ENCODE measurements at regions not wholly inside any gene's neighbourhood (a gene's known extent, or its start where the extent isn't known, plus 50 kb on each side); places are given as distances from the start of the nearest gene placed in this dataset.

GRCh38 chr11:69378303-69379141 is 84.6 kb downstream of the MYEOV start:
- H3K36me3 Mint-ChIP-seq (ENCODE audit: low read depth): no peaks in the 10 kb centered on the region
- WGBS, 2 experiments (ENCODE audit: insufficient coverage in 1 of 2, insufficient read length in 1 of 2): 90 to 93% methylated on average over 20 to 29 of the region's 29 CpGs
- DNase-seq: no peak
- no peaks in the 10 kb centered on the region for H3K27me3 Mint-ChIP-seq (ENCODE audit: insufficient read depth)
- no peaks in the 10 kb centered on the region for H3K4me1 ChIP-seq (ENCODE audit: control insufficient read depth, insufficient read depth, low read length)
- H3K9ac ChIP-seq (ENCODE audit: extremely low read depth, low read length, poor library complexity, severe bottlenecking): no peak overlapping the region
- no peak overlapping the region for H3K27ac ChIP-seq (ENCODE audit: low read depth, low read length)
- no peak overlapping the region for H3K4me3 Mint-ChIP-seq
- H3K4me1 Mint-ChIP-seq: no peaks in the 10 kb centered on the region
- no peaks in the 10 kb centered on the region for H3K9me3 ChIP-seq (ENCODE audit: control insufficient read depth, low read length)
- no peak for TF ChIP-seq CTCF (conservative IDR thresholded peaks at IDR 0.05)
- no peak overlapping the region for H3K27ac Mint-ChIP-seq
- no peaks in the 10 kb centered on the region for H3K9me3 Mint-ChIP-seq
- H3K27me3 ChIP-seq (ENCODE audit: control insufficient read depth, insufficient read depth, low read length, poor library complexity, severe bottlenecking): no peaks in the 10 kb centered on the region
- H3K36me3 ChIP-seq (ENCODE audit: control insufficient read depth, insufficient read depth, low read length): no peaks in the 10 kb centered on the region
- no peak overlapping the region for H3K4me3 ChIP-seq (ENCODE audit: low read length)

DNA sequence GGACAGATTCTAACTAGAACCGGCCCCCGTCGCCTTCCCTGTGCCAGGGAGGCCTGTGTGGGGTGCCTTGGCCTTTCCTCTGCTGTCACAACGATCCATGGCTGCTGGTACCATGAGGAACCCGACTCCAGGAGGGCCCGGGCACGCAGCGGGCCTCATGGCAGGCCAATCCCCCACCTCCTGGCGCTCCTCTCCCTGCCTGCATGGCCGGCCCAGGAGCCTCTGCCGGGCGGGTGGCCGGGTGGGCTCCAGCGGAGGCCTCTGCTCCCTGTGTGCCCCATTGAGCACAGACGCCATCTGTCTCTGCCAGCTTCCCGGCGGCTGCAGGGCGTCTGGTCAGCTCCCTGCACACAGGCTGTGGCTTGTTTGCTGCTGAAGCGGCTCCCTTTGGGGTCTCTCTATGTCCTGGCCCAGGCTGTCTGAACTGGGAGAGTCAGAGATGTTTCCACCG is 86.5 kb downstream of the MYEOV start:
- no peak for DNase-seq
- H3K27ac ChIP-seq (ENCODE audit: low read depth, low read length): peak overlapping the region; percentile 68
- Mint-ChIP-seq H3K27ac (no peak overlapping the region), H3K27me3 (ENCODE audit: insufficient read depth) (no peaks in the 10 kb centered on the region), H3K4me1 (no peaks in the 10 kb centered on the region), H3K9me3 (no peaks in the 10 kb centered on the region), H3K4me3 (no peak overlapping the region), H3K36me3 (ENCODE audit: low read depth) (no peaks in the 10 kb centered on the region)
- WGBS, 2 experiments (ENCODE audit: insufficient coverage in 1 of 2, insufficient read length in 1 of 2): 86 to 96% methylated on average over 5 to 20 of the region's 20 CpGs
- H3K36me3 ChIP-seq (ENCODE audit: control insufficient read depth, insufficient read depth, low read length): no peaks in the 10 kb centered on the region
- H3K4me1 ChIP-seq (ENCODE audit: control insufficient read depth, insufficient read depth, low read length): no peaks in the 10 kb centered on the region
- no peaks in the 10 kb centered on the region for H3K27me3 ChIP-seq (ENCODE audit: control insufficient read depth, insufficient read depth, low read length, poor library complexity, severe bottlenecking)
- no peak for TF ChIP-seq CTCF (conservative IDR thresholded peaks at IDR 0.05)
- no peaks in the 10 kb centered on the region for H3K9me3 ChIP-seq (ENCODE audit: control insufficient read depth, low read length)
- H3K9ac ChIP-seq (ENCODE audit: extremely low read depth, low read length, poor library complexity, severe bottlenecking): no peak overlapping the region
- no peak overlapping the region for H3K4me3 ChIP-seq (ENCODE audit: low read length)

DNA sequence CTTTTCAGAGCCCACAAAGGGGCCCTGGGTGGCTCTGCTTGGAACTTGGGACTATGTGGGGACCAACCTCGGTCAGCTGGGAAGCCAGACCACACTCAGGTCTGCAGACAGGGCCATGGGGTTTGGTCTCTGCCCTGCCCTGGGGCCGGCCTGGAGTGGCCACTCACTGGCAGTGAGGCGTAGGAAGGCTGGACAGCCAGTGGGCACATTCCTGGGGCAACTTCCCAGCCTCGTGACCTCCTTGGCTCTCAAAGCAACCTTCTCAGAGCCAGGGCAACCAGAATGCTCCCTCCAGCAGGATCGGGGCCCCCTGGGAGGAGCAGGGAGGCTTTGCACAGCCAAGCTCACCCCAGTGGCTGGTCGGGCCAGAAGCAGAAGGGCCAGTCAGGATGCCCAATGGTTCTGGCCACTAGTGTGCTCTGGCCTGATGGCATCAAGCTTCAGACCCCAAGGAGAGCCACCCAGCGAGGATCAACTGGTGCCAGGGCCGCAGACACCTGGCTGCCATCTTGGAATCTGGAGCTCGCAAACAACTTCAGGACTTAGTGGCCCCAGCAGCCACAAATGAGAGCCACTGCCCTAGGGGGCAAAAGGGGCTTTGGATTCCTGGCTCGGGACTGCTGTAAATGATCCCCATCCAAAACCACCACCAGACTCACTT is 87.1 kb downstream of the MYEOV start:
- no peak for TF ChIP-seq CTCF (conservative IDR thresholded peaks at IDR 0.05)
- DNase-seq: peak; percentile 30
- Histone ChIP-seq H3K4me3 (ENCODE audit: low read length) (no peak overlapping the region), H3K27me3 (ENCODE audit: control insufficient read depth, insufficient read depth, low read length, poor library complexity, severe bottlenecking) (no peaks in the 10 kb centered on the region), H3K4me1 (ENCODE audit: control insufficient read depth, insufficient read depth, low read length) (no peaks in the 10 kb centered on the region), H3K27ac (ENCODE audit: low read depth, low read length) (peak overlapping the region; percentile 68), H3K9me3 (ENCODE audit: control insufficient read depth, low read length) (no peaks in the 10 kb centered on the region), H3K36me3 (ENCODE audit: control insufficient read depth, insufficient read depth, low read length) (no peaks in the 10 kb centered on the region), H3K9ac (ENCODE audit: extremely low read depth, low read length, poor library complexity, severe bottlenecking) (no peak overlapping the region)
- Mint-ChIP-seq H3K4me1 (no peaks in the 10 kb centered on the region), H3K27ac (no peak overlapping the region), H3K27me3 (ENCODE audit: insufficient read depth) (no peaks in the 10 kb centered on the region), H3K4me3 (no peak overlapping the region), H3K9me3 (no peaks in the 10 kb centered on the region), H3K36me3 (ENCODE audit: low read depth) (no peaks in the 10 kb centered on the region)
- 93 to 98% methylated on average over 8 to 10 of the region's 10 CpGs for WGBS, 2 experiments (ENCODE audit: insufficient coverage in 1 of 2, insufficient read length in 1 of 2)

Measured in endodermal cell (in vitro differentiated cells).